COLO829 (cell line): ENCODE measurements at regions not wholly inside any gene's neighbourhood (a gene's known extent, or its start where the extent isn't known, plus 50 kb on each side); places are given as distances from the start of the nearest gene placed in this dataset.

Source experiments
- DNase-seq: peaks from one replicate; pipeline ENCODE4 v3.0.0; 2012; ENCODE audit warnings: low spot score

DNA sequence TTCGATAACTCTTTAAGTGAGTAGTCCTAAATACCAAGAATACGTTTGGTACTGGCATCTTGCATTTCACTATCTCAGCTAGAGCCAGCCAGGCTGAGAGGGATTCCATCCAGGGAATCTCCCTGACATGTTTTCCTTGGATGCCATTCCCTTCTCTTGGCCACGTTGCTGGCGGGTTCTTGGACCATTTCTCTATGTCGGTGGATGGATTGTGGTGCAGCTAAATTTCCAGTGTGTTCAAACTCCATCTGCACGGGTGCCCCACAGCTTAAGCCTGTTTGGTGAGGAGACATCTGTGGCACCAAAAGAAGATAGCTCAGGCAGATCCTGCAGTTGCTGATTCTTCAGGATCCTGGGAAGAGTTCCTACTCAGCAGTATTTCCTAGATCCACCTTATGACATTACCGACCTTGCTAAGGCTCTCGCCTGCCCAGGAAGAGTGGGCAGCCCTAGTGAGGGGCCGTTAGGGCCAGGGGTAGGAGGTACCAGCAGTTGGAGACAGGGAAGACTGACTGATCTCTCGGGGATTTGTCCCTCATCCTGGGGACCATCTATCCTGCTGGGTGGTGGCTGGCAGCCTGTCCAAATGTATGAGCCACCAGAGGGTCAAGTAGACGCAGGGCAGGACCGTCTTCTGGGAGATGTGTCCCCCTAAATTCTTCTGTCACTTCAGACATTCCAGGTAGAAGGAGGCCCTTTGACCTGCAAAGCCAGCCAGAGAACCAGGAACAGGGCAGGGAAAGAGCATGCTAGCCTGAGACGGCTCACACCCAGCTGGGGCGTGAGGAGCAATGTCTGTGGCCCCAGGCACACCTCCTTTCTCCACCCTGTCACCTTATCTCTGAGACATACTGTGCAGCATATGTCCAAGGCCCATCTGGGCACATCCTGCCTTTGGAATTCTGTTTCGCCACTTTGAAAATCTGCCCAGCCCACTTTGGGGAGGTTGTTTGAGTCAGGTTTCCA, 72.6 kb upstream of the CAPRIN2 start:
- no peak for DNase-seq

DNA sequence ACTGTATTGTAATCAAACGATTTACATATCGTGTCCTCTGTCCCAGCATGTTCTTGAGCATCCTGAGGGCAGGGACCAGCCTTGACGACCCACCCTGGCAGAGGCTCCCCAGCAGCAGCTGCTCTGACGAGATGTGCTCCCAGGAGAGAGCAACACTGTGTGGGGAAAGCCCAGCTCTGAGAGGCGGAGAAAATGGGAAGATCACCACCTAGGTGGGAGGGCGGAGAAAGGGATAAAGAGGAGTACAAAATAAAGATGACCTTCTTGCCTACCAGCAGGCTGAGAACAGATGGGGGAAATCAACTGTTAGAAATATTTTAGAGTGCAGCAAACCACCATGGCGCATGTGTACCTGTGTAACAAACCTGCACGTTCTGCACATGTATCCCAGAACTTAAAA, 71.5 kb upstream of the CAPRIN2 start:
- DNase-seq, result no peak

- DNase-seq, result no peak
These were observed 70.6 kb upstream of the CAPRIN2 start for GRCh38 chr12:30825341-30825740.

GRCh38 chr12:30824311-30824710, 69.6 kb upstream of the CAPRIN2 start:
- DNase-seq, result no peak

GRCh38 chr12:30823764-30824163, 69.0 kb upstream of the CAPRIN2 start:
- no peak for DNase-seq

DNA sequence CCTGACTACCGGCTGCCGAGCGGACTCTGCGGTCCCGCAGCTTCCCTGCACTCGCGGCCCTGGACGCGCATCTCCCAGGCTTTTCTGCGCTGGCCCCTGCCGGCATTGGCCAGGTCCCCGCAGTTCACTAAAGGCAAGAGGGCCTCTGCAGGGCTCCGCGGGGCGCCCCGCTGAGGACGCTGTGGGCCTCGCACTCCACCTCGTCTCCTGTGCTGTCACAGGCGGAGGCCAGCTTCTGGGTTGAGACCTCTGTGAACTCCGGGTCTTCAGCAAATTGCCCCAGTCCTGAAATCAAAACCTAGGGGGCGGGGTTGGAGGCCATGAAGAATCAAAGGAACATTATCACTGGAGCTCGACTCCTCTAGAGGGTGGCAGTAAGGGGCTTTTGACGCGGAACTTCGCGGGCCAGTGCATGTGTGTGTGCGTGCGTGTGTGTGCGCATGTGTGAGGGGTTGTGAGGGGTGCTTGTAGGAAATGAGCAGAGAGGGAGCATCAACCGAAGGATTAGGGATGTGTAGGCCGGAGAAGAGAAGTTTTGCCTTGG, 68.5 kb upstream of the CAPRIN2 start:
- no peak for DNase-seq

- DNase-seq, result peak; percentile 54
These were observed 67.8 kb upstream of the CAPRIN2 start for GRCh38 chr12:30822385-30823155.

GRCh38 chr12:30820406-30820946, 65.7 kb upstream of the CAPRIN2 start:
- DNase-seq, result no peak

- DNase-seq, result no peak
These were observed 63.8 kb upstream of the CAPRIN2 start for GRCh38 chr12:30818562-30818961.

- no peak for DNase-seq
These were observed 62.2 kb upstream of the CAPRIN2 start for GRCh38 chr12:30816742-30817465.

- DNase-seq, result peak; percentile 59
These were observed 59.5 kb upstream of the CAPRIN2 start for GRCh38 chr12:30814295-30814655.

DNA sequence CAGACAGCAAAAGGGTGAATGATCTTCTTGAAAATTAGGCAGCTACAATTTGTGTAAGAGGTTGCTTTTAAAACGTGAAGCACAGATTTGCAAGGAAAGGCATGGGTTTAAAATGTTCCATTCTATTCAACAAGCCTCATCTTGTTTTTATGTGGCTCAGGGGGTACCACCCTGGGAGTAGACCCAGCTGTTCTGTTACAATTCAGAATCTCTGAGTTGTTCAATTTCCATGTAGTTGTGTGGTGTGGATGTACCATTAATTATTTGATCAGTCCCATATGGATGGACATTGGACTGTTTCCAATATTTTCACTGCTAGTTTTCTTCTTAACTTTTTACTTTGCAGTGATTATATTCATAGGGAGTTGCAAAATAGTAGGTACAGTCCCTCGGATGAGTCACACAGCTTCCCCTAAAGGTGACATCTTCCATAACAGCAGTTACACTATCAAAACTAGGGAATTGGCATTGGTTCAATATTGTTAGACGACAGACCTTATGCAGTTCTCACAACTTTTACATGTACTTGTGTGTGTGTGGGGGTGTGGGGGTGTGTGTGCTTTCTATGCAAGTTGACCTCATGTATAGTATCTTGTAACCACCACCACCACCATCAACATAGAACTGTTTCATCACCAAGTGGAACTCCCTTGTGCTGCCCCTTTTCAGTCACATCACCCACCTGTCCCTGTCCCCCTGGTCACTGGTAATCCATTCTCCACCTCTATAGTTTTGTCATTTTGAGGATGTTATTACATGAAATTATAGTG, 59.0 kb upstream of the CAPRIN2 start:
- no peak for DNase-seq

GRCh38 chr12:30811966-30812365, 57.2 kb upstream of the CAPRIN2 start:
- DNase-seq, result no peak

DNA sequence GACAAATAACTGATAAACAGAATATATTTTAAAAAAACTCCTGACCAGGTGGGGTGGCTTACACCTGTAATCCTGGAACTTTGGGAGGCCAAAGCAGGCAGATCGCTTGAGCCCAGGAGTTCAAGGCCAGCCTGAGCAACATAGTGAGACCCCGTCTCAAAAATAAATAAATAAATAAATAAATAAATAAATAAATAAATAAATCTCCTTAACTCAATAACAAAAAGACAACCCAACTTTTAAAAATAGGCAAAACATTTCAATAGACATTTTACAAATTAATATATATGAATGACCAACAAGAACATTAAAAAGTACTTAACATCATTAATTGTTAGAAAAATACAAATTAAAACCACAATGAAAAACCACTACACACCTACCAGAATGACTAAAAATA, 56.2 kb upstream of the CAPRIN2 start:
- DNase-seq, result no peak

- no peak for DNase-seq
These were observed 52.9 kb upstream of the CAPRIN2 start for GRCh38 chr12:30807695-30808034.

GRCh38 chr12:30806989-30807694, 52.4 kb upstream of the CAPRIN2 start:
- DNase-seq, result no peak

GRCh38 chr12:30805959-30806358, 51.2 kb upstream of the CAPRIN2 start:
- no peak for DNase-seq
